ENCODE measurements at regions not wholly inside any gene's neighbourhood (a gene's known extent, or its start where the extent isn't known, plus 50 kb on each side); places are given as distances from the start of the nearest gene placed in this dataset.
"Not testable (repeated sequence)": the region's sequence is repeated elsewhere in the genome, so short reads cannot be mapped to it uniquely, and the experiment has no call there.

GRCh38 chr2:173520918-173521317 is 166.2 kb downstream of the CDCA7 start:
- H3K9me3 Mint-ChIP-seq = peaks cover 4% of the 10 kb centered on the region
- no peak overlapping the region for H3K4me3 Mint-ChIP-seq
- TF ChIP-seq CTCF (conservative IDR thresholded peaks at IDR 0.05) = no peak
- peaks cover 12% of the 10 kb centered on the region for H3K27me3 Mint-ChIP-seq
- no peak overlapping the region for H3K27ac Mint-ChIP-seq
- no peak for DNase-seq (ENCODE audit: extremely low spot score, unreplicated experiment)
- peaks cover 12% of the 10 kb centered on the region for H3K4me1 Mint-ChIP-seq (ENCODE audit: unreplicated experiment)
- no peaks in the 10 kb centered on the region for H3K36me3 Mint-ChIP-seq

- no peak for DNase-seq (ENCODE audit: extremely low spot score, unreplicated experiment)
- Mint-ChIP-seq H3K4me3 (no peak overlapping the region), H3K4me1 (ENCODE audit: unreplicated experiment) (peaks cover 12% of the 10 kb centered on the region), H3K27ac (no peak overlapping the region), H3K9me3 (peaks cover 4% of the 10 kb centered on the region), H3K36me3 (no peaks in the 10 kb centered on the region), H3K27me3 (peaks cover 12% of the 10 kb centered on the region)
- no peak for TF ChIP-seq CTCF (conservative IDR thresholded peaks at IDR 0.05)
These were observed 166.9 kb downstream of the CDCA7 start for GRCh38 chr2:173521450-173522192.

- Mint-ChIP-seq H3K36me3 (no peaks in the 10 kb centered on the region), H3K4me1 (ENCODE audit: unreplicated experiment) (peaks cover 12% of the 10 kb centered on the region), H3K27ac (no peak overlapping the region), H3K27me3 (peaks cover 12% of the 10 kb centered on the region), H3K9me3 (peaks cover 4% of the 10 kb centered on the region), H3K4me3 (no peak overlapping the region)
- DNase-seq (ENCODE audit: extremely low spot score, unreplicated experiment) = no peak
- no peak for TF ChIP-seq CTCF (conservative IDR thresholded peaks at IDR 0.05)
These were observed 168.8 kb downstream of the CDCA7 start for GRCh38 chr2:173523497-173523896.

DNA sequence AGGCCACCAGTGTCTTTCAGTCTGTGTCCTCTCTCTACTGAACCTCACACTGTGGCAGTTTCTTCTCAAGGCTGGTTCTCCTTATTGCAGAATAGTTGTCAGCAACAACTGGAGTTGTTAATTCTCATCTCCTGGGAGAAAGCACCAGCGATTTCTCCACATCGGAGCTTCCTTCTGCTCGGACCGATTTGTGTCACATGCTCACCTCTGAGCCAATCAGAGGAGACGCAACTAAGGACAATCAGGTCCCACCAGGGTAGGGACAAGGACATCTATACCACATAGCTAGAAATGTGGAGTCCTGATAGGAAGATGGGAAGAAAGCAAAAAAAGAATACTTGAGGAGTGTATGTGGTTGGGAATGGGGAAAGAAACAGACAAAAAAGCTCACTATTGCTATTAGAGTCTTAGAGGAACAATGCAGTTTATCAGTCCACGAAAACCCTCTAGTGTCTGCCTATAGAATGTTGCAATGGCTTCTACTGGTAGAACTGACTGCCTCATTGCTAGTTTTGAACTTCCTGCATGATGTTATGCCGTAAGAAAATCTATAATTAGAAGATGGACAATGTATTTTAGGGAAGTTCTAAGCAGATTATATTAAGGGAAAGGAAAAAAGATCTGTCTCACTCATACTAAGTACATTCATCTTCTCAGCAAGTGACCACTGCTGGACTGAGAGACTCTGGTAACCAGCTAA is 169.7 kb downstream of the CDCA7 start:
- no peak overlapping the region for H3K27ac Mint-ChIP-seq
- H3K4me3 Mint-ChIP-seq = no peak overlapping the region
- no peaks in the 10 kb centered on the region for H3K36me3 Mint-ChIP-seq
- peaks cover 12% of the 10 kb centered on the region for H3K27me3 Mint-ChIP-seq
- H3K4me1 Mint-ChIP-seq (ENCODE audit: unreplicated experiment) = peaks cover 12% of the 10 kb centered on the region
- DNase-seq (ENCODE audit: extremely low spot score, unreplicated experiment) = no peak
- TF ChIP-seq CTCF (conservative IDR thresholded peaks at IDR 0.05) = no peak
- H3K9me3 Mint-ChIP-seq = no peaks in the 10 kb centered on the region

GRCh38 chr2:173532732-173533531 is 178.3 kb downstream of the CDCA7 start:
- not testable (repeated sequence) for H3K27me3 Mint-ChIP-seq; H3K36me3 Mint-ChIP-seq; H3K4me1 Mint-ChIP-seq (ENCODE audit: unreplicated experiment); DNase-seq (ENCODE audit: extremely low spot score, unreplicated experiment)
- Mint-ChIP-seq H3K9me3 (peaks cover 11% of the 10 kb centered on the region), H3K4me3 (peak overlapping the region; percentile 70), H3K27ac (peak overlapping the region; percentile 4)

Measured in type B pancreatic cell (in vitro differentiated cells).